ENCODE measurements at regions not wholly inside any gene's neighbourhood (a gene's known extent, or its start where the extent isn't known, plus 50 kb on each side); places are given as distances from the start of the nearest gene placed in this dataset.
"Not testable (repeated sequence)": the region's sequence is repeated elsewhere in the genome, so short reads cannot be mapped to it uniquely, and the experiment has no call there.

DNA sequence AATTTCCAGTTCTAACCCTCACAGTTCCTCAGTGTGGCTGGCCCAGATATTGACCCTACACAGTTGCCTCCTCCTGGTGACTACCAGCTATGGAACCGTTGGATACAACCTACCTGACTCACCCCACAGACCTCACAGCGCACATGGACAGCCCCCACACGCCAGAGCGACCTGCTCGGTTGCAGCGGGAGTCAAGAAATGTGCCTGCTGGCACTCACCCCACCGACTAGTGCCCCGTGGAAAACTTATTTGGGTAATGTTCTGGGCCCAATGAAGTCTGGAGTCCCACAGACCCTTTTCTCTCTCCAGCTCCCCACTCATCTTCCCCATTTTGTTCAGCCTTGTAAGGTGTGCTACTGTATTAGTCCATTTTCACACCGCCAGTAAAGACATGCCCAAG lies 2770.8 kb downstream of the RPIA start:
- not testable (repeated sequence) for H3K4me1 ChIP-seq (ENCODE audit: control insufficient read depth in 1 of 2, insufficient read depth in 2 of 2, low read length in 2 of 2); H3K27me3 ChIP-seq (ENCODE audit: control insufficient read depth in 1 of 2, insufficient read depth in 2 of 2, low read length in 2 of 2); H3K9me3 ChIP-seq (ENCODE audit: control insufficient read depth in 1 of 2, low read length in 2 of 2); H3K27ac ChIP-seq (ENCODE audit: low read depth, low read length); H3K36me3 ChIP-seq (ENCODE audit: control insufficient read depth in 1 of 2, insufficient read depth in 2 of 2, low read length in 2 of 2); H3K9ac ChIP-seq (ENCODE audit: low read depth in 1 of 2, low read length in 2 of 2); H3K4me3 ChIP-seq (ENCODE audit: low read depth in 1 of 2, low read length in 2 of 2)

DNA sequence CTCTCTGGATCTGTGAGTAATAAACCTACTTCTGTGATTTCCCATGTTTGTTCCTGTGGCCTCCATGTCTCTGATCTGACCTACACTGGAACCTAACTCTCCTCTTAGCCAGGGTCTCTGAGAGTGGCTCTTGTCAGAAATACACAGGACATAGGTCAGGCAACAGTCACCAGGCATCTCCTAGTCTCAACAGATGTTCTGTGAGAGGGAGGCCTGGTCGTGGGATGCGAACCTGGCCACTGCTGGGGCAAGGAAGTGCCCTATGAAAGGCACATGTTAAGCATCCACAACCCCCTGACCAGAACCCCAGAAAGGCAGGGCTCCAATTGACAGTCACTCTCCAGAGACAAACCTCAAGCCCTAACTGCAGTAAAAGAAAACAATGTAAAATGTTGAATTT lies 2771.5 kb downstream of the RPIA start:
- H3K4me3 ChIP-seq (ENCODE audit: low read depth in 1 of 2, low read length in 2 of 2); H3K27me3 ChIP-seq (ENCODE audit: control insufficient read depth in 1 of 2, insufficient read depth in 2 of 2, low read length in 2 of 2); H3K4me1 ChIP-seq (ENCODE audit: control insufficient read depth in 1 of 2, insufficient read depth in 2 of 2, low read length in 2 of 2); H3K9me3 ChIP-seq (ENCODE audit: control insufficient read depth in 1 of 2, low read length in 2 of 2); H3K27ac ChIP-seq (ENCODE audit: low read depth, low read length); H3K9ac ChIP-seq (ENCODE audit: low read depth in 1 of 2, low read length in 2 of 2); H3K36me3 ChIP-seq (ENCODE audit: control insufficient read depth in 1 of 2, insufficient read depth in 2 of 2, low read length in 2 of 2): not testable (repeated sequence)

DNA sequence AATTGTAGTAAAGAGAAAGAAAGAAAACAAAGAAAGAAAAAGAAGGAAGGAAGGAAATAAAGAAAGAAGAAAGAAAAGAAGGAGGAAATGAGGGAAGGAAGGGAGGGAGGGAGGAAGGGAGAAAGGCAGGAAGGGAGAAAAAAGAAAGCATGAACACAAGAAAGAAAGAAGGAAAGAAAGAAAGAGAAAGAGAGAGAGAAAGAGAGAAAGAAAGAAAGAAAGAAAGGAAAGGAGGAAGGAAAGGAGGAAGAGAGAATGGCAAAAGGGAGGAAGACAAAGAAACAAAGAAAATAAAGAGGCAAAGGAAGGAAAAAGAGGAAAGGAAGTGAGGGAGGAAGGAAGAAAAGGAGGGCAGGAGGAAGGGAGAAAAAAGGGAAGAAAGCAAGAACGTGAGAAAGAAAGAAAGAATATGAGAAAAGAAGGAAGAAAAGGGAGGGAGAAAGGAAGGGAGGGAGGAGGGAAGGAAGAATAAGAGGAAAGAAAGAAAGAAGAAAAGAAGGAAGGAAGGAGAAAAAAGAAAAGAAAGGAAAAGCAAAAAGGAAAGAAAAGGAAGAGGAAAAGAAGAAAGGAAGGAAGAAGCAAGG lies 2775.4 kb downstream of the RPIA start:
- not testable (repeated sequence) for H3K27ac ChIP-seq (ENCODE audit: low read depth, low read length); H3K27me3 ChIP-seq (ENCODE audit: control insufficient read depth in 1 of 2, insufficient read depth in 2 of 2, low read length in 2 of 2)

DNA sequence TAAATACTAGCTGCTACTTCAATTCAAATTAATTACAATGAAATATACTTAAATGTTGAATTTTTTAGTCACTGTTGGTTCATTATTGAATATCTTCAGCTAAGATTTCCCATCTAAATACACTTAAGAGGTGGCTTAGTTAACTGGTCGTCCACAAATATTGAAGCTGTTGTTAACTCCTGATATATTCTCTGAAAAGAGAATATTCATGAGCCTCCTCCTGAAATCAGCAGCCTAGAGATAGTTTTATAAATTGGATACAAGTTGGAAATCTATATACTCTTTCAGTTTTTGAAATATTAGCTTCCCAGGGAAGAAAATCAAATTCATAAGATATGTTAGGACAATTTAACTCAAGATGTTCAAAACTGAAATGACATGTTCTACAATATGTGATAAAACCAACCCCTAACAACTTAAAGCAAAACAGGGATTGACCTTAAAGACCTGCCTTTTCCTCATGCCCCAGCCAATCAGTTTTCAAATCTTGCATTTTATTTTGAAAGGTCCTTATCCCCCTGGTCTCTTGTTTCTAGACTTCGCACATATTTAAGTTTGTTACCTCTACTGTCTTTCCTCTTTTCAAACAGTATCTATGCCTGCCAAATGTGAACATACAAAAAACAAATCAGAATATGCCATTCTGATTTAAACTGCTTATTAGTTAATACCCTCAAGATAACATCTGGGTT lies 2784.9 kb downstream of the RPIA start:
- not testable (repeated sequence) for H3K4me1 ChIP-seq (ENCODE audit: control insufficient read depth in 1 of 2, insufficient read depth in 2 of 2, low read length in 2 of 2); H3K27ac ChIP-seq (ENCODE audit: low read depth, low read length); H3K9ac ChIP-seq (ENCODE audit: low read depth in 1 of 2, low read length in 2 of 2); H3K36me3 ChIP-seq (ENCODE audit: control insufficient read depth in 1 of 2, insufficient read depth in 2 of 2, low read length in 2 of 2); H3K9me3 ChIP-seq (ENCODE audit: control insufficient read depth in 1 of 2, low read length in 2 of 2); H3K27me3 ChIP-seq (ENCODE audit: control insufficient read depth in 1 of 2, insufficient read depth in 2 of 2, low read length in 2 of 2); H3K4me3 ChIP-seq (ENCODE audit: low read depth in 1 of 2, low read length in 2 of 2)

More for the DNA sequence above, 2775.4 kb downstream of the RPIA start:
- not testable (repeated sequence) for H3K9me3 ChIP-seq (ENCODE audit: control insufficient read depth in 1 of 2, low read length in 2 of 2); H3K9ac ChIP-seq (ENCODE audit: low read depth in 1 of 2, low read length in 2 of 2); H3K36me3 ChIP-seq (ENCODE audit: control insufficient read depth in 1 of 2, insufficient read depth in 2 of 2, low read length in 2 of 2); H3K4me3 ChIP-seq (ENCODE audit: low read depth in 1 of 2, low read length in 2 of 2); H3K4me1 ChIP-seq (ENCODE audit: control insufficient read depth in 1 of 2, insufficient read depth in 2 of 2, low read length in 2 of 2)

DNA sequence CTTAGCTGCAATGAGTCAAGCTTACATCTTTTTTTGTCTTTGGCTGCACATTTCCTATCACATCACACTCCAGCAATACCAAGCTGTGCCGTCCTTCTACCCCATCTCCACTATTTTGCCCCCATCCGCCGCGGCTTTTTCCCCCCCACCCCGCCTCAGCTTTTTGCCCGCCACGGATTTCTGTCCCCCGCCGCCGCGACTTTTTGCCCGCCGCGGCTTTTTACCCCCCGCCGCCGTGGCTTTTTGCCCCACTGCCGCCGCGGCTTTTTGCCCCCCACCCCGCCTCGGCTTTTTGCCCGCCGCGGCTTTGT lies 2785.4 kb downstream of the RPIA start:
- not testable (repeated sequence) for H3K27me3 ChIP-seq (ENCODE audit: control insufficient read depth in 1 of 2, insufficient read depth in 2 of 2, low read length in 2 of 2); H3K4me1 ChIP-seq (ENCODE audit: control insufficient read depth in 1 of 2, insufficient read depth in 2 of 2, low read length in 2 of 2); H3K4me3 ChIP-seq (ENCODE audit: low read depth in 1 of 2, low read length in 2 of 2); H3K9ac ChIP-seq (ENCODE audit: low read depth in 1 of 2, low read length in 2 of 2); H3K9me3 ChIP-seq (ENCODE audit: control insufficient read depth in 1 of 2, low read length in 2 of 2); H3K27ac ChIP-seq (ENCODE audit: low read depth, low read length); H3K36me3 ChIP-seq (ENCODE audit: control insufficient read depth in 1 of 2, insufficient read depth in 2 of 2, low read length in 2 of 2)

DNA sequence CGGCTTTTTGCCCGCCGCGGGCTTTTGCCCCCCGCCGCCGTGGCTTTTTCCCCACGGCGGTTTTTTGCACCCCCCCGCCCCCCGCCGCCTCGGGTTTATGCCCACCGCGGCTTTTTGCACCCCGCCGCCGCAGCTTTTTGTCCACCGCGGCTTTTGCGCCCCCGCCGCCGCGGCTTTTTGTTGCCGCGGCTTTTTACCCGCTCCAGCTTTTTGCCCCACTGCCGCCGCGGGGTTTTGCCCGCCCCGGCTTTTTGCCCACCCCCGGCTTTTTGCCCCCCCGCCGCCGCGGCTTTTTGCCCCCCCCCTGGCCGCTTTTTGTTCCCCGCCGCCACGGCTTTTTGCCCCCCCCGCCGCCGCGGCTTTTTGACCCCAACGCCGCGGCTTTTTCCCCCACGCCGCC lies 2785.8 kb downstream of the RPIA start:
- H3K4me3 ChIP-seq (ENCODE audit: low read depth in 1 of 2, low read length in 2 of 2), result not testable (repeated sequence)

DNA sequence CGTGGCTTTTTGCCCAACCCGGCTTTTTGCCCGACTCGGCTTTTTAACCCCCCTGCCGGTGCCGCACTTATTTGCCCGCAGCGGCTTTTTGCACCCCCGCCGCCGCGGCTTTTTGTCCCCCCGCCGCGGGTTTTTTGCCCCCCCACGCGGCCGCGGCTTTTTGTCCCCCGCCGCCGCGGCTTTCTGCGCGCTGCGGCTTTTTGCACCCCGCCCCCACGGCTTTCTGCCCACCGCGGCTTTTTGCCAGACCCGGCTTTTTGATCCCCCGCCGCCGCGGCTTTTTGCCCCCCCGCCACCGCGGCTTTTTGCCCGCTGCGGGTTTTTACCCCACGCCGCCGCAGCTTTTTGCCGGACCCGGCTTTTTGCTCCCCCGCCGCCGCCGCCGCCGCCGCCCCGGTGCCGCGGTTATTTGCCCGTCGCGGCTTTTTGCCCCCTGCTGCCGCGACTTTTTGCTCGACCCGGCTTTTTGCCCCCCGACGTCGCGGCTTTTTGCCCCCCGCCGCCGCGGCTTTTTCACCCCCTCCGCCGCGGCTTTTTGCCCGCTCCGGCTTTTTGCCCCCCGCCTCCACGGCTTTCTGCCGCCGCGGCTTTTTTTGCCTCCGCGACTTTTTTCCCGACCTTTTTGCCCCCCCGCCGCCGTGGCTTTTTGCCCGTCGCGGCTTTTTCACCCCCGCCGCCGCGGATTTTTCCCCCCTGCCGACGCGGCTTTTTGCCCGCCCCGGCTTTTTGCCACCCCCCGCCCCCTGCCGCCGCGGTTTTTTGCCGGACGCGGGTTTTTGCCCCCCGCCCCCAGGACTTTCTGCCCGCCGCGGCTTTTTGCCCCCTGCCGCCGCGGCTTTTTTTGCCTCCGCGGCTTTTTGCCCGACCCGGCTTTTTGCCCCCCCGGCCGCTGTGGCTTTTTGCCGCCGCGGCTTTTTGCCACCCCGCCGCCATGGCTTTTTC lies 2786.5 kb downstream of the RPIA start:
- no peak overlapping the region for H3K9ac ChIP-seq (ENCODE audit: low read depth in 1 of 2, low read length in 2 of 2)
- H3K27ac ChIP-seq (ENCODE audit: low read depth, low read length), result no peak overlapping the region
- no peaks in the 10 kb centered on the region for H3K4me1 ChIP-seq (ENCODE audit: control insufficient read depth in 1 of 2, insufficient read depth in 2 of 2, low read length in 2 of 2)
- no peaks in the 10 kb centered on the region for H3K9me3 ChIP-seq (ENCODE audit: control insufficient read depth in 1 of 2, low read length in 2 of 2)
- peaks cover 0 to 6% of the 10 kb centered on the region in 2 donors for H3K27me3 ChIP-seq (ENCODE audit: control insufficient read depth in 1 of 2, insufficient read depth in 2 of 2, low read length in 2 of 2)
- H3K4me3 ChIP-seq (ENCODE audit: low read depth in 1 of 2, low read length in 2 of 2), result peak overlapping the region; percentile 22 to 28
- no peaks in the 10 kb centered on the region for H3K36me3 ChIP-seq (ENCODE audit: control insufficient read depth in 1 of 2, insufficient read depth in 2 of 2, low read length in 2 of 2)

More for the DNA sequence above, 2785.8 kb downstream of the RPIA start:
- not testable (repeated sequence) for H3K4me1 ChIP-seq (ENCODE audit: control insufficient read depth in 1 of 2, insufficient read depth in 2 of 2, low read length in 2 of 2); H3K27ac ChIP-seq (ENCODE audit: low read depth, low read length); H3K9me3 ChIP-seq (ENCODE audit: control insufficient read depth in 1 of 2, low read length in 2 of 2); H3K36me3 ChIP-seq (ENCODE audit: control insufficient read depth in 1 of 2, insufficient read depth in 2 of 2, low read length in 2 of 2); H3K27me3 ChIP-seq (ENCODE audit: control insufficient read depth in 1 of 2, insufficient read depth in 2 of 2, low read length in 2 of 2); H3K9ac ChIP-seq (ENCODE audit: low read depth in 1 of 2, low read length in 2 of 2)

DNA sequence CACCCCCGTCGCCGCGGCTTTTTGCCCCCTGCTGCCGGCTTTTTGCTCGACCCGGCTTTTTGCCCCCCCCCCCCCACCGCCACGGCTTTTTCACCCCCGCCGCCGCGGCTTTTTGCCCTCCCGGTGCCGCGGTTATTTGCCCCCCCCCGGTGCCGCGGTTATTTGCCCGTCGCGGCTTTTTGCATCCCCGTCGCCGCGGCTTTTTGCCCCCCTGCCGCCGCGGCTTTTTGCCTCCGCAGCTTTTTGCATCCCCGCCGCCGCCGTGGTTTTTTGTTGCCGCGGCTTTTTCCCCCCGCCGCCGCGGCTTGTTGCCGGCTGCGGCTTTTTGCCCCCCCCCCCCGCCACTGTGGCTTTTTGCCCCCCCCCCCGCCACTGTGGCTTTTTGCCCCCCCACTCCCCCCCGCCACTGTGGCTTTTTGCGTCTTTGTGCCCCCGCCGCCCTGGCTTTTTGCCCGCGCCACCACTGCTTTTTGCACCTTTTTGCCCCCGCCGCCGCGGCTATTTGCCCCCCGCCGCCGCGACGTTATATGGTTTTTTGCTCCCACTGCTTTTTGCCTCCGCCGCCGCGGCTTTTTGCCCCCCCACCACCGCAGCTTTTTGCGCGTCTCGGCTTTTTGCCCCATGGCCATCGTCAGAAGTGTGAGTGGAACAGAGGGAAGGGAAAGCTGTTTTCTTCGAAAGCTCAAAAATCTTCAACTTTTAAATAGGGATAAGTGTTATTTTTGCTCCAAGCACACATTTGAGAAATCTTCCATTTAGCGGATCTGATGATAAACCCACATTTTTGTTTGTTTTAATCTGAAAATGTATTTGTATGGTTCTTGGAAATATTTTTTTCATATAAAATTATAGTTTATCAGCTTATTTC lies 2787.6 kb downstream of the RPIA start:
- H3K4me3 ChIP-seq (ENCODE audit: low read depth in 1 of 2, low read length in 2 of 2), result peak overlapping the region in 1 of 2 donors; percentile 28
- not testable (repeated sequence) for H3K27ac ChIP-seq (ENCODE audit: low read depth, low read length)

DNA sequence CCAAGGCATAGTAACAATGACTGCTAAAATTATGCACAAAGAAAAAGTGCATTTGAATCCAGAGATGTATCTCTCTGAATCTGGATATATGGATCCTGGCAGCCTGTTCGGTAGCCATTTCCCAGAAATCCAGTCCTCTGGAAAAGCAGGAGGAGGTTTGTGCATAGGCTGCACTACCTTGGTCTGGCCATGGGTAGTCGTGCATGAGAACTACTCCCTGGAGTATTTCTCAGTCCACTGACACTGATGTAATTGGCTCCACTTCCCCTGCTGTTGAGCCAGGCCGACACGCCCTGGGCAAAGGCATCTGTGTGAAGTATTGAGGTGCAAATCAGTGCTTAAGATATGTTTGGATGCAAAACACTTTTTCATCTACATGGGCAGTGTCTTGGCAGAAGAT lies 2793.8 kb downstream of the RPIA start:
- H3K4me1 ChIP-seq (ENCODE audit: control insufficient read depth in 1 of 2, insufficient read depth in 2 of 2, low read length in 2 of 2); H3K27ac ChIP-seq (ENCODE audit: low read depth, low read length); H3K9me3 ChIP-seq (ENCODE audit: control insufficient read depth in 1 of 2, low read length in 2 of 2); H3K9ac ChIP-seq (ENCODE audit: low read depth in 1 of 2, low read length in 2 of 2); H3K4me3 ChIP-seq (ENCODE audit: low read depth in 1 of 2, low read length in 2 of 2); H3K27me3 ChIP-seq (ENCODE audit: control insufficient read depth in 1 of 2, insufficient read depth in 2 of 2, low read length in 2 of 2); H3K36me3 ChIP-seq (ENCODE audit: control insufficient read depth in 1 of 2, insufficient read depth in 2 of 2, low read length in 2 of 2): not testable (repeated sequence)

More for the DNA sequence above, 2787.6 kb downstream of the RPIA start:
- not testable (repeated sequence) for H3K9ac ChIP-seq (ENCODE audit: low read depth in 1 of 2, low read length in 2 of 2); H3K4me1 ChIP-seq (ENCODE audit: control insufficient read depth in 1 of 2, insufficient read depth in 2 of 2, low read length in 2 of 2); H3K27me3 ChIP-seq (ENCODE audit: control insufficient read depth in 1 of 2, insufficient read depth in 2 of 2, low read length in 2 of 2); H3K36me3 ChIP-seq (ENCODE audit: control insufficient read depth in 1 of 2, insufficient read depth in 2 of 2, low read length in 2 of 2); H3K9me3 ChIP-seq (ENCODE audit: control insufficient read depth in 1 of 2, low read length in 2 of 2)
